Chondrocyte (in vitro differentiated cells): ENCODE measurements at regions not wholly inside any gene's neighbourhood (a gene's known extent, or its start where the extent isn't known, plus 50 kb on each side); places are given as distances from the start of the nearest gene placed in this dataset.

Experiments
- DNase-seq: peaks from one replicate; pipeline ENCODE4 v3.0.0; 2021; ENCODE audit warnings: mixed read lengths, low spot score
- H3K27ac Mint-ChIP-seq: one replicate; pipeline ENCODE4 v1.8.0; 2021; ENCODE audit warnings: mild to moderate bottlenecking, moderate library complexity, mixed read lengths; ENCODE audit not compliant: unreplicated experiment
- H3K27me3 Mint-ChIP-seq: 2 replicates; pipeline ENCODE4 v1.8.0; 2021; ENCODE audit warnings: low read depth, mixed read lengths
- H3K36me3 Mint-ChIP-seq: 2 replicates; pipeline ENCODE4 v1.8.0; 2021; ENCODE audit warnings: low read depth, mixed read lengths
- H3K4me1 Mint-ChIP-seq: 2 replicates; pipeline ENCODE4 v1.8.0; 2021; ENCODE audit warnings: low read depth, mild to moderate bottlenecking, mixed read lengths
- H3K4me3 Mint-ChIP-seq: one replicate; pipeline ENCODE4 v1.8.0; 2021; ENCODE audit warnings: mild to moderate bottlenecking, moderate library complexity, mixed read lengths; ENCODE audit not compliant: unreplicated experiment
- H3K9me3 Mint-ChIP-seq: 2 replicates; pipeline ENCODE4 v1.8.0; 2021; ENCODE audit warnings: low read depth, mixed read lengths
- TF ChIP-seq, protein P1 (sequence below): fragments of 200-600 bp; sonication (generic); IDR thresholded peaks from 2 replicates; pipeline ENCODE4 v1.5.0; 2021; ENCODE audit warnings: antibody characterized with exemption, mild to moderate bottlenecking, moderate library complexity

- Mint-ChIP-seq H3K4me3 (no peak overlapping the region), H3K9me3 (peaks cover 17% of the 10 kb centered on the region), H3K27me3 (no peaks in the 10 kb centered on the region), H3K4me1 (peaks cover 12% of the 10 kb centered on the region), H3K27ac (no peak overlapping the region), H3K36me3 (peaks cover 12% of the 10 kb centered on the region)
- no peak for DNase-seq
- TF ChIP-seq, protein P1, sequence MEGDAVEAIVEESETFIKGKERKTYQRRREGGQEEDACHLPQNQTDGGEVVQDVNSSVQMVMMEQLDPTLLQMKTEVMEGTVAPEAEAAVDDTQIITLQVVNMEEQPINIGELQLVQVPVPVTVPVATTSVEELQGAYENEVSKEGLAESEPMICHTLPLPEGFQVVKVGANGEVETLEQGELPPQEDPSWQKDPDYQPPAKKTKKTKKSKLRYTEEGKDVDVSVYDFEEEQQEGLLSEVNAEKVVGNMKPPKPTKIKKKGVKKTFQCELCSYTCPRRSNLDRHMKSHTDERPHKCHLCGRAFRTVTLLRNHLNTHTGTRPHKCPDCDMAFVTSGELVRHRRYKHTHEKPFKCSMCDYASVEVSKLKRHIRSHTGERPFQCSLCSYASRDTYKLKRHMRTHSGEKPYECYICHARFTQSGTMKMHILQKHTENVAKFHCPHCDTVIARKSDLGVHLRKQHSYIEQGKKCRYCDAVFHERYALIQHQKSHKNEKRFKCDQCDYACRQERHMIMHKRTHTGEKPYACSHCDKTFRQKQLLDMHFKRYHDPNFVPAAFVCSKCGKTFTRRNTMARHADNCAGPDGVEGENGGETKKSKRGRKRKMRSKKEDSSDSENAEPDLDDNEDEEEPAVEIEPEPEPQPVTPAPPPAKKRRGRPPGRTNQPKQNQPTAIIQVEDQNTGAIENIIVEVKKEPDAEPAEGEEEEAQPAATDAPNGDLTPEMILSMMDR: no peak
These were observed 981.2 kb downstream of the TTLL7 start for GRCh38 chr1:83017701-83018100.

- no peak for DNase-seq
- Mint-ChIP-seq H3K4me3 (no peak overlapping the region), H3K27me3 (no peaks in the 10 kb centered on the region), H3K9me3 (peaks cover 17% of the 10 kb centered on the region), H3K27ac (no peak overlapping the region), H3K36me3 (peaks cover 12% of the 10 kb centered on the region), H3K4me1 (peaks cover 12% of the 10 kb centered on the region)
- TF ChIP-seq, protein P1: no peak
These were observed 981.7 kb downstream of the TTLL7 start for GRCh38 chr1:83017276-83017675.

- H3K27ac Mint-ChIP-seq: no peak overlapping the region
- DNase-seq: no peak
- peaks cover 12% of the 10 kb centered on the region for H3K4me1 Mint-ChIP-seq
- TF ChIP-seq, protein P1: no peak
- peaks cover 12% of the 10 kb centered on the region for H3K36me3 Mint-ChIP-seq
- H3K27me3 Mint-ChIP-seq: no peaks in the 10 kb centered on the region
- peaks cover 17% of the 10 kb centered on the region for H3K9me3 Mint-ChIP-seq
- no peak overlapping the region for H3K4me3 Mint-ChIP-seq
These were observed 982.5 kb downstream of the TTLL7 start for GRCh38 chr1:83016354-83016849.

GRCh38 chr1:83015163-83015562 lies 983.8 kb downstream of the TTLL7 start:
- Mint-ChIP-seq H3K27ac (no peak overlapping the region), H3K27me3 (no peaks in the 10 kb centered on the region), H3K36me3 (peaks cover 3% of the 10 kb centered on the region), H3K9me3 (peaks cover 6% of the 10 kb centered on the region), H3K4me1 (peaks cover 12% of the 10 kb centered on the region), H3K4me3 (no peak overlapping the region)
- TF ChIP-seq, protein P1: no peak
- DNase-seq: no peak

DNA sequence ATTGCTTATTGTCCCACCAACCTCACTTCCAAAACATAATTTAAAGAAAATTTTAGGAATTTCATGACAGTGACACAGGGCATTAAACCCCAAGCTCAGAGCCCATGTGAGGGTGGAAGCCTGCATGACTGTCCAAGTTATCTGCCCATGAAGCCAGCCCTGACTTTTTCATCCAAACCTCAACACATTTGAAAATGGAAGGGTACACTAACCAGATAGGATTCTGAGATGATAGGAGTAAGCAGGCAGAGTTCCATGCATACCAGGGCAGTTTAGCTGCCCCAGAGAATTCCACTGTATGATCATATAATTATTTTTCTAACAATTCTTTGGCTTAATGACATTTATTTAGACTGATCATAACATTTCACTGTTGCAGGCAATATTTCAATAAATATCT lies 986.0 kb downstream of the TTLL7 start:
- no peaks in the 10 kb centered on the region for H3K36me3 Mint-ChIP-seq
- H3K9me3 Mint-ChIP-seq: peaks cover 4% of the 10 kb centered on the region
- H3K4me1 Mint-ChIP-seq: peaks cover 9% of the 10 kb centered on the region
- H3K4me3 Mint-ChIP-seq: no peak overlapping the region
- TF ChIP-seq, protein P1: no peak
- no peak overlapping the region for H3K27ac Mint-ChIP-seq
- DNase-seq: no peak
- H3K27me3 Mint-ChIP-seq: no peaks in the 10 kb centered on the region
